Activated naive CD8-positive, alpha-beta T cell treated with anti-CD3 and anti-CD28 coated beads for 36 hours (primary cell): ENCODE measurements at regions not wholly inside any gene's neighbourhood (a gene's known extent, or its start where the extent isn't known, plus 50 kb on each side); places are given as distances from the start of the nearest gene placed in this dataset.

Experiments
- DNase-seq: peaks from one replicate; pipeline ENCODE4 v3.0.0; 2021
- H3K27ac Mint-ChIP-seq: one replicate; pipeline ENCODE4 v1.8.0; 2022; ENCODE audit warnings: mild to moderate bottlenecking, moderate library complexity, mixed read lengths
- H3K27me3 Mint-ChIP-seq: one replicate; pipeline ENCODE4 v1.8.0; 2022; ENCODE audit warnings: mild to moderate bottlenecking, mixed read lengths
- H3K36me3 Mint-ChIP-seq: one replicate; pipeline ENCODE4 v1.8.0; 2021; ENCODE audit warnings: mild to moderate bottlenecking, mixed read lengths
- H3K4me1 Mint-ChIP-seq: one replicate; pipeline ENCODE4 v1.8.0; 2021; ENCODE audit warnings: mixed read lengths
- H3K4me3 Mint-ChIP-seq: one replicate; pipeline ENCODE4 v1.8.0; 2022; ENCODE audit warnings: mild to moderate bottlenecking, moderate library complexity, mixed read lengths
- H3K9me3 Mint-ChIP-seq: one replicate; pipeline ENCODE4 v1.8.0; 2022; ENCODE audit warnings: mixed read lengths

GRCh38 chr11:104663190-104664140 is 234.8 kb downstream of the CASP12 start:
- Mint-ChIP-seq H3K4me1 (no peaks in the 10 kb centered on the region), H3K36me3 (peaks cover 2% of the 10 kb centered on the region), H3K9me3 (peaks cover 4% of the 10 kb centered on the region), H3K4me3 (no peak overlapping the region), H3K27ac (no peak overlapping the region), H3K27me3 (no peaks in the 10 kb centered on the region)
- no peak for DNase-seq

DNA sequence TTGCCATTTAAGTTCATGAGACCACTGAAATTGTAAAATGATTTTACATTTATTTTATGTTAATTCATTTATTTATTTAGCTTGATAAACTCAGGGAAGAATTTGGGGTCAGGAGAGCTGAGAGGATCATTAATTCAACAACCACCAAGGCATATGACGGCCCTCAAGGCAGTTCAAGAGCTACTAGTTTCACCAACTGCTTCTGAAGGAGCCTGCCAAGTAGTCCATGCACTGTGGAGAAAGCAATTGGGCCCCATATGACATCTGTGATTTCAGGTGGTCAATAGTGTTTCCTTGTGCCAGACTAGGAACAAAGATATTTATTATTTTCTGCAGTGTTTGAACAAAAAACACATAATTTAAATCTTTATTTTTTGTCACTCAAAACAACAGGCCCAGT is 236.4 kb downstream of the CASP12 start:
- DNase-seq, result no peak
- no peaks in the 10 kb centered on the region for H3K27me3 Mint-ChIP-seq
- H3K4me3 Mint-ChIP-seq, result no peak overlapping the region
- no peak overlapping the region for H3K27ac Mint-ChIP-seq
- peaks cover 2% of the 10 kb centered on the region for H3K36me3 Mint-ChIP-seq
- H3K4me1 Mint-ChIP-seq, result peaks cover 11% of the 10 kb centered on the region
- peaks cover 4% of the 10 kb centered on the region for H3K9me3 Mint-ChIP-seq

DNA sequence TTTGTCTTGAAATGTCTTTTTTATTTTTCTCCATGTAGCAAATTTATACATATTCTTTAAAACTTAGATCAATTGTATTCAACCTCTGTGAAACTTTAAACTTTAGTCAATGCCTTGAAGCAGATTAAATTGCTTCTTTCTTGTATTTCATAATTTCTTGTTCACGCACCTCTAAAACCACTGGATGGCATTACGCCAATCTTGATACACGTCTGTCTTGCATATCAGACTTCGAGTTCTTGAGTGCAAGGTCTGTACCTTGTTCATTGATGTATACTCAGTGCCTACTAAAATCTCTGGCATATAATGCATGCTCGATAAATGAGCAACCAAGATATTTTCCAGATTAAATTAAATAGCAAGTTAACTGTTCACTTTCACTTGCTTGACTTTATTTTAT is 236.8 kb downstream of the CASP12 start:
- Mint-ChIP-seq H3K4me3 (no peak overlapping the region), H3K9me3 (peaks cover 4% of the 10 kb centered on the region), H3K27ac (no peak overlapping the region), H3K36me3 (peaks cover 2% of the 10 kb centered on the region), H3K27me3 (no peaks in the 10 kb centered on the region), H3K4me1 (peaks cover 14% of the 10 kb centered on the region)
- no peak for DNase-seq

DNA sequence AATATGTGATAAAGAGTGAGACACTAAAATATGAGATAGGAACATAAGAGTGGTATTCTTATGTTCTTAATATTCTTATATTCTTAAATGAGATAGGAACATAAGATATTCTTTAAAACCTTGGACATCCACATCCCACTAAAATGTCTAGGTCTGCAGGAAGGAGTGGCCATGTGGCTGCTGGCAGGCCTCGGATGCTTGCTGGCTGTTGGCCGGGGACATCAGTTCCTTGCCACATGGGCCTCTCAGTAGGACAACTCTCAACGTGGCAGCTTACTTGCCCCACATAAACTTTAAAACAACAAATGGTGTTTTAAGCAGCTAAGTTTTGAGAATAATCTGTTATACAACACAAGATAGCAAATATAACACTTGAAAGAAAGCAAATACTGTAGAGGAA is 240.1 kb downstream of the CASP12 start:
- peaks cover 18% of the 10 kb centered on the region for H3K4me1 Mint-ChIP-seq
- no peaks in the 10 kb centered on the region for H3K36me3 Mint-ChIP-seq
- no peak overlapping the region for H3K4me3 Mint-ChIP-seq
- DNase-seq, result no peak
- H3K27me3 Mint-ChIP-seq, result no peaks in the 10 kb centered on the region
- no peak overlapping the region for H3K27ac Mint-ChIP-seq
- H3K9me3 Mint-ChIP-seq, result peaks cover 4% of the 10 kb centered on the region

GRCh38 chr11:104657083-104657482 is 241.2 kb downstream of the CASP12 start:
- Mint-ChIP-seq H3K9me3 (peaks cover 4% of the 10 kb centered on the region), H3K36me3 (no peaks in the 10 kb centered on the region), H3K27me3 (no peaks in the 10 kb centered on the region), H3K4me3 (no peak overlapping the region), H3K27ac (no peak overlapping the region), H3K4me1 (peaks cover 20% of the 10 kb centered on the region)
- DNase-seq, result no peak

DNA sequence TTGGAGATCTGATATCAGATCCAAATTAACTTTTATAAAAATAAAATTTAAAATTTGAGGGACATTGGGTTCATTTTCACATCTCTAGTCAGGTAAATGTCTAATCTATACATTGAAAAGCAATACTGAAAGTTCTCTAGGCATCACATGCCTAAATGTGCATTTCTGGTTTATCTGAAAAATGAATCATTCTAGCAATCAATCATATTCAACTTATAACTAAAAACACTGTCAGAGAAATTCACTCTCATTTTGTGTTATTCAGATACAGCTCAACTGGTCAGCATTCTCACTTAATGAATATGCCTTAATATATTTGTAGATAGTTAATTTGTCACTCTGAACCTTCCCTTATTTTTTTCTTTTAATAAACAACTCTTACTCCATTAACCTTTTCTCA is 243.2 kb downstream of the CASP12 start:
- peaks cover 10% of the 10 kb centered on the region for H3K9me3 Mint-ChIP-seq
- DNase-seq, result no peak
- no peak overlapping the region for H3K27ac Mint-ChIP-seq
- H3K4me1 Mint-ChIP-seq, result peaks cover 20% of the 10 kb centered on the region
- H3K36me3 Mint-ChIP-seq, result peaks cover 5% of the 10 kb centered on the region
- H3K27me3 Mint-ChIP-seq, result no peaks in the 10 kb centered on the region
- no peak overlapping the region for H3K4me3 Mint-ChIP-seq

DNA sequence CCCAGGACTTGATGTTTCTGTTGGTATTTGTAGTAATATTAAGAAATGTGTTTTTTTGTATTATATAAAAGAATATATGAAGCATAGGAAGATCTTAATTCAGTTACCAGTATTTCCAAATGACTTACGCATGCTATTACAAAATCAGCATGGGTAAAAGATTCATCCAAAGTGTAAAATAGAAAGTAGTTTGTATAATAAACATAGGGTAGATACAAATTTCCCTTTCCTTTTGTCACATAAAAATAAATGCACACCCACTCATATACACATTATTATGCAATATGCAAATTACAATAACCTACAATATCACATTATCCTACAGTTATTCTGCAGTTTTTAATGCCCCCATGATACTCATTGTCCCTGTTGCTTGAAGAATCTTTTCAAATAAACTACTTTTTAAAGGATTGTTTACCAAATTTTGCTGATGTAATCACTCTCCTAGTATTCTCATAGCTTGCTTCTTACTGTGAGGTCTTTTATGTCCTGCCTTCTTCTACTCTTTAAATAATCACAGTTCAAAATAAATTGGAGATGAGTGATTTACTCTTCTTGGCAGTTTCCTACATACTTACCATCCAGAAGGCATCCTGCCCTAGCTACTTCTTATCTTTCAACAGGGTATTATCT is 244.0 kb downstream of the CASP12 start:
- DNase-seq, result no peak
- no peak overlapping the region for H3K27ac Mint-ChIP-seq

GRCh38 chr11:104653407-104653806 is 244.9 kb downstream of the CASP12 start:
- Mint-ChIP-seq H3K4me3 (no peak overlapping the region), H3K4me1 (peaks cover 27% of the 10 kb centered on the region), H3K27ac (no peak overlapping the region), H3K27me3 (no peaks in the 10 kb centered on the region), H3K9me3 (peaks cover 8% of the 10 kb centered on the region), H3K36me3 (peaks cover 7% of the 10 kb centered on the region)
- DNase-seq, result no peak

More for the DNA sequence above, 244.0 kb downstream of the CASP12 start:
- no peaks in the 10 kb centered on the region for H3K27me3 Mint-ChIP-seq
- peaks cover 22% of the 10 kb centered on the region for H3K4me1 Mint-ChIP-seq
- H3K9me3 Mint-ChIP-seq, result peaks cover 12% of the 10 kb centered on the region
- no peak overlapping the region for H3K4me3 Mint-ChIP-seq
- H3K36me3 Mint-ChIP-seq, result peaks cover 7% of the 10 kb centered on the region

DNA sequence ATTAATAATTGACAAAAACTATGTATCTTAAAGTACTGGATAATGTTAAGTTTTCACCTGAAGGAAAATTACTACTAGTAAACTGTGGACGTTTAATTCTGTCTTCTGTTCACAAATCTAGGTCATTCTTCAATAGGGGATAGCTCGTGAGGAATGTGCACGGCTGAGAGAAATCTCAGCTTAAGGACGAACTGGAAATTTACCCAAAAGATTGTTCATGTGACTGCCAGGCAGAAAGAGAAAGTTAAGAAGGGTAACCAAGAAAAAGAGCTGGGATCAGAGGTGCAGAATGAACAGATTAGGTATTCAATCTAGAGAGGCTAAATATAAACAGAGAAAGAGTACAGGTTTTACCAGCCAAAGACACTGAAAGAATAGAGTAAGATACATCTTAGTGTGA is 245.3 kb downstream of the CASP12 start:
- H3K9me3 Mint-ChIP-seq, result peaks cover 8% of the 10 kb centered on the region
- no peak overlapping the region for H3K4me3 Mint-ChIP-seq
- H3K36me3 Mint-ChIP-seq, result peaks cover 7% of the 10 kb centered on the region
- no peak overlapping the region for H3K27ac Mint-ChIP-seq
- no peak for DNase-seq
- peaks cover 27% of the 10 kb centered on the region for H3K4me1 Mint-ChIP-seq
- no peaks in the 10 kb centered on the region for H3K27me3 Mint-ChIP-seq

DNA sequence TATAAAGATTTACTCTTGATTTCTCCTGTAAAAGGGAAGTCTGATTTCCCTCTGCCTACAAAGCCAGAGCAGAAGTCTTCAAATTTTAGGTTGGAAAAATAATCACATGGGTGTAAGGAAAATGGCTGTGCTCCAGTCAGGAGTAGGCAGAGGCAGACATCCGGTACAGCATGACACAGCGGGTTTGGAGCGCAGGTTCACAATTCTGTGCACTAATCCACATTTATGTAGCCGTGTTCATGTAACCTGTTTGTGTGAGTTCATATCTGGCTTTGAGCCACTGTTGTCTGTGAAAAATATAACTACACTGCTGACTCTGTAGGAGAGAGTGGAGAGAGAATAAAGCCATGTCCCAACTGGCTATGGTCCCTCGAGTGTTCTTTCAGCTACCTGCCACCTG is 248.0 kb downstream of the CASP12 start:
- Mint-ChIP-seq H3K4me1 (peaks cover 30% of the 10 kb centered on the region), H3K27ac (no peak overlapping the region), H3K36me3 (peaks cover 7% of the 10 kb centered on the region), H3K4me3 (no peak overlapping the region), H3K9me3 (peaks cover 10% of the 10 kb centered on the region), H3K27me3 (no peaks in the 10 kb centered on the region)
- DNase-seq, result no peak

DNA sequence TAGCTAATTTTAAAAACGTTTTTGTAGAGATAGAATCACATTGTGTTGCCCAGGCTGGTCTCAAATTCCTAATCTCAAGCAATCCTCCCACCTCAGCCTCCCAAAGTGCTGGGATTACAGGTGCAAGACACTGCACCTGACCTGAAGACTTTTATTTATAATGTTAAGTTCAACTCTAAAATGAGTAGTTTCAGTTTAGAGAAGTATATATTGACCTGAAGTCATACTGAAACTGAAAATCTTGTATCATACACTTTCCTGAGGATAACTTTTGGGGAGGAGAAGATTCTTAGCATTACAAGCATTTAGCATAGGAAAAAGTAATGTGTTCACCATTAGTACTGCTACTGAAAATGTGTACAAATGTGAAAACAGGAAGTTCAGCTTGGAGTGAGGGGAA is 249.3 kb downstream of the CASP12 start:
- H3K27me3 Mint-ChIP-seq, result no peaks in the 10 kb centered on the region
- no peak overlapping the region for H3K4me3 Mint-ChIP-seq
- no peak for DNase-seq
- peaks cover 10% of the 10 kb centered on the region for H3K9me3 Mint-ChIP-seq
- peaks cover 7% of the 10 kb centered on the region for H3K36me3 Mint-ChIP-seq
- peaks cover 30% of the 10 kb centered on the region for H3K4me1 Mint-ChIP-seq
- H3K27ac Mint-ChIP-seq, result no peak overlapping the region

GRCh38 chr11:104645261-104646222 is 252.7 kb downstream of the CASP12 start:
- peaks cover 10% of the 10 kb centered on the region for H3K36me3 Mint-ChIP-seq
- H3K4me1 Mint-ChIP-seq, result peaks cover 27% of the 10 kb centered on the region
- no peak overlapping the region for H3K4me3 Mint-ChIP-seq
- H3K9me3 Mint-ChIP-seq, result peaks cover 7% of the 10 kb centered on the region
- DNase-seq, result no peak
- no peak overlapping the region for H3K27ac Mint-ChIP-seq
- H3K27me3 Mint-ChIP-seq, result no peaks in the 10 kb centered on the region

DNA sequence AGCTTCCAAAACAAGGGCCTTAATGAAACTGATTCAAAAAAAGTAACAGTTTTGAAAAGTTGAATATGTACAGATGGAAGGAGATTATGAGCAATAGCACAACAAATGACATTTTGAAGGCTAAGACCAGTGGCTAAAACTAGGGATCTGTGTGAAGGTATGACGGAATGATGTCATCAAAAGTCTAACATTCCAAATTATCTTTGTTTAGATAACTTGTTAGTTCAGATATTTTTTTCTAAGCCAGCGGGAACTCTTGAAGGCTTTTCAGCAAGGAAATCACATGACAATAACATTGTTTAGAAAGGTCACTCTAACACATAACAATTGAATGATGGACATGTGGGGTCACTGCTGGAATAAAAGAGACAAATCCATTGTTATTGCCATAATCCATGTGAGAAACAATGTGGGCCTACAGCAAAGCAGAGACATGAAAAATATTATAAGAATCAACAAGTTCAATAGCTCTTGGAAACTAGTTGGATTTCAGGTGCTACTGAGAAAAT is 260.5 kb downstream of the CASP12 start:
- Mint-ChIP-seq H3K9me3 (no peaks in the 10 kb centered on the region), H3K4me3 (no peak overlapping the region), H3K4me1 (peaks cover 3% of the 10 kb centered on the region), H3K36me3 (peaks cover 2% of the 10 kb centered on the region), H3K27ac (no peak overlapping the region), H3K27me3 (no peaks in the 10 kb centered on the region)
- DNase-seq, result no peak

- H3K27me3 Mint-ChIP-seq, result no peaks in the 10 kb centered on the region
- H3K4me3 Mint-ChIP-seq, result no peak overlapping the region
- H3K9me3 Mint-ChIP-seq, result no peaks in the 10 kb centered on the region
- DNase-seq, result no peak
- H3K4me1 Mint-ChIP-seq, result no peaks in the 10 kb centered on the region
- no peaks in the 10 kb centered on the region for H3K36me3 Mint-ChIP-seq
- no peak overlapping the region for H3K27ac Mint-ChIP-seq
Measured at GRCh38 chr11:104633226-104633625, 265.0 kb downstream of the CASP12 start.

DNA sequence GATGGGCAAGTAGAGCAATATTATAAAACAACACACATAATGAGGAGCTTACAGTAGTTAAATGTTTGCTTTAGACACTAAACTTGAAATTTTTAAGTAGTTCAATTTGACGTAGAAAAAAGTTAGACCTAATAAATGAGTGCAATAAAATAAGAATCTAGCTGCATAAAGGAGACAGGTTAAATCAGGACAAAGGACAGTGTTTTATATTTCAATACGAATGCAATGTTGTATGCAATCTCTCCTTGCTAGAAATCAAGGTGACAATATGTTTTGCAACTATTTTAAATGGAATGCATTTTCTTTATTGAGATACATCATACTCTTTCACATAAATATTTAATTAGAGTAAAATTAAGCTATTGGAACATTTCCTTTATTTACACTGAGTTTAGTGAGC is 267.9 kb downstream of the CASP12 start:
- DNase-seq, result no peak
- no peaks in the 10 kb centered on the region for H3K27me3 Mint-ChIP-seq
- H3K27ac Mint-ChIP-seq, result no peak overlapping the region
- H3K4me3 Mint-ChIP-seq, result no peak overlapping the region
- H3K4me1 Mint-ChIP-seq, result no peaks in the 10 kb centered on the region
- no peaks in the 10 kb centered on the region for H3K36me3 Mint-ChIP-seq
- H3K9me3 Mint-ChIP-seq, result no peaks in the 10 kb centered on the region
